Subcutaneous abdominal adipose tissue (tissue), 5 donors: ENCODE measurements at regions not wholly inside any gene's neighbourhood (a gene's known extent, or its start where the extent isn't known, plus 50 kb on each side); places are given as distances from the start of the nearest gene placed in this dataset.

Experiments used
- H3K27ac ChIP-seq: one replicate; pipeline ENCODE4 v1.7.0; 2013; ENCODE audit warnings: low read depth, mild to moderate bottlenecking, inconsistent platforms, low read length, moderate library complexity
- H3K27me3 ChIP-seq, 5 donors: one replicate each; pipeline ENCODE4 v1.7.0; 2013; ENCODE audit warnings: low read length in 5 of 5, inconsistent platforms in 1 of 5; ENCODE audit not compliant: control insufficient read depth in 5 of 5, insufficient read depth in 4 of 5
- H3K36me3 ChIP-seq, 5 donors: one replicate each; pipeline ENCODE4 v1.7.0; 2013; ENCODE audit warnings: low read length in 5 of 5; ENCODE audit not compliant: control insufficient read depth in 5 of 5, insufficient read depth in 5 of 5
- H3K4me1 ChIP-seq, 5 donors: one replicate each; pipeline ENCODE4 v1.7.0; 2013; ENCODE audit warnings: low read length in 5 of 5, mild to moderate bottlenecking in 3 of 5, moderate library complexity in 1 of 5; ENCODE audit not compliant: control insufficient read depth in 5 of 5, insufficient read depth in 5 of 5
- H3K4me3 ChIP-seq, 5 donors: one replicate each; pipeline ENCODE4 v1.7.0; 2013; ENCODE audit warnings: low read length in 5 of 5, low read depth in 1 of 5
- H3K9ac ChIP-seq, 5 donors: one replicate each; pipeline ENCODE4 v1.7.0; 2013; ENCODE audit warnings: low read length in 5 of 5, mild to moderate bottlenecking in 4 of 5, moderate library complexity in 3 of 5
- H3K9me3 ChIP-seq, 5 donors: one replicate each; pipeline ENCODE4 v1.7.0; 2013; ENCODE audit warnings: low read length in 5 of 5; ENCODE audit not compliant: control insufficient read depth in 5 of 5
- donor health status: healthy.
- donor health status: healthy.
- donor health status: healthy.
- donor health status: healthy.
- donor health status: healthy.

DNA sequence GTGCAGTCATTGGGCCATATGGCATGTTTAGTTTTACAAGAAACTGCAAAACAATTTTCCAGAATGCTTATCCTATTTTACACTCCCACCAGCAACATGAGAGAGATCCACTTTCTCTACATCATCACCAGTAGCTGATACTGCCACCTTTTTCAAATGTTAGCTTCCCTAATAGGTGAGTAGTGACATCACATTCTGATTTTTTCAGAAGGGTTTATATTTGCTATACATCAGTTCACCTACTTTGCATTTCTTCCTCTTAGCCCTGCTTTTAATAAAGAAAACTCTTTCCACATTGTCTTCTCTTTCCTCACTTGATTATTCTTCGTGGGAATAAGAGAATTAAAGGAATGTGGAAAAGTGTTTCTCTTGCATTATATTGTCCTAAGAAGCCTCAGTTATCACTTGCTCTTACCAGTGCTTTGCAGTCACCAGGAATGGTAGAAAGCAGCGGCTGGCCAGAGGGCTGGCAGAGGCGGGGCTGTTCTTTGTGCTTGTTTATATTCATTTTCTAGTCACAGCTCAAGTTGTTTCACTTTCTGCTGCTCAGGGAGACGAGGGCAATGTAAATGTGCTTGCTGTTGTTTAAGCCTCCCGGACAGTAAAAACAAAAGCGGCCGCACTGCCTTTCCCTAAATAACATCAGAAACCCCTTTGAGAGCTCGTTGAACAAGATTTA lies 164.8 kb downstream of the HSD17B3 start:
- peak overlapping the region in 4 of 5 donors; percentile 2 to 53 (median 8) for H3K4me3 ChIP-seq
- peak overlapping the region in 1 of 5 donors; percentile 1 for H3K9ac ChIP-seq

GRCh38 chr9:96135753-96136290 lies 166.2 kb downstream of the HSD17B3 start:
- peaks cover 0 to 13% (median 0%) of the 10 kb centered on the region in 5 donors for H3K9me3 ChIP-seq
- no peak overlapping the region for H3K9ac ChIP-seq
- no peak overlapping the region for H3K4me3 ChIP-seq
- H3K36me3 ChIP-seq: no peaks in the 10 kb centered on the region
- H3K27ac ChIP-seq: no peak overlapping the region
- H3K4me1 ChIP-seq: peaks cover 0 to 22% (median 9%) of the 10 kb centered on the region in 5 donors
- peaks cover 0 to 3% (median 0%) of the 10 kb centered on the region in 5 donors for H3K27me3 ChIP-seq

More for the DNA sequence above, 164.8 kb downstream of the HSD17B3 start:
- peaks cover 0 to 22% (median 9%) of the 10 kb centered on the region in 5 donors for H3K4me1 ChIP-seq
- peaks cover 0 to 5% (median 0%) of the 10 kb centered on the region in 5 donors for H3K27me3 ChIP-seq
- no peak overlapping the region for H3K27ac ChIP-seq
- H3K36me3 ChIP-seq: no peaks in the 10 kb centered on the region
- H3K9me3 ChIP-seq: peaks cover 0 to 13% (median 0%) of the 10 kb centered on the region in 5 donors

DNA sequence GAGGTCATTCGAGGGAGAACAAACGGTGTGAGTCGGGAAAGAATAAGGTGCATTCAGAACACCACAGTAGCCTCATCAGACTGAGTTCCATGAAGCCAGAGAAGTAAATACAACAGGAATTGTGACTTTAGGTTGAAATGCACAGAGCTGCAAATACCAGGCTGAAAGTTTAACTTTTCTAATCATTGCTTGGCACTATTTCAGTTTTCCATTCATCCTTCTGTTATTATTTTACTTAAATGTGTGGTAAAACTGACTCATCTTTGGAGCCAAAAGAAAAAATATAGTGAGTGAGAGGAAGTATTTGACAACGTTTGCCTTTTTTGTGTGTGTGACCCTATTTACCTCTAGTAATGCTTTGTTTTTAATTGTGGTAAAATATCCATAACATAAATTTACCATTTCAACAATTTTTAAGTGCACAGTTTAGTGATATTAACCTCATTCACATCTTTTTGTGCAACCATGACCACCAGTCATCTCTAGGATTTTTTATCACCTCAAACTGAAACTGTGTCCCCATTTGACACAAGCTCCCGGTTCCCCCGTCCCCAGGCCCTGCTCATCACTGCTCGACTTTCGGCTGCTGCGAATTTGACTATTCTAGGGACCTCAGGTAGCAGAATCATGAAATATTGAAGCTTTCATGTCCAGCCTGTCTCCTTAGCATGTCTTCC lies 166.8 kb downstream of the HSD17B3 start:
- Histone ChIP-seq H3K4me3 (no peak overlapping the region), H3K9me3 (peaks cover 0 to 13% (median 0%) of the 10 kb centered on the region in 5 donors), H3K27ac (no peak overlapping the region), H3K36me3 (no peaks in the 10 kb centered on the region), H3K9ac (no peak overlapping the region), H3K4me1 (peaks cover 0 to 19% (median 9%) of the 10 kb centered on the region in 5 donors), H3K27me3 (peaks cover 0 to 3% (median 0%) of the 10 kb centered on the region in 5 donors)

DNA sequence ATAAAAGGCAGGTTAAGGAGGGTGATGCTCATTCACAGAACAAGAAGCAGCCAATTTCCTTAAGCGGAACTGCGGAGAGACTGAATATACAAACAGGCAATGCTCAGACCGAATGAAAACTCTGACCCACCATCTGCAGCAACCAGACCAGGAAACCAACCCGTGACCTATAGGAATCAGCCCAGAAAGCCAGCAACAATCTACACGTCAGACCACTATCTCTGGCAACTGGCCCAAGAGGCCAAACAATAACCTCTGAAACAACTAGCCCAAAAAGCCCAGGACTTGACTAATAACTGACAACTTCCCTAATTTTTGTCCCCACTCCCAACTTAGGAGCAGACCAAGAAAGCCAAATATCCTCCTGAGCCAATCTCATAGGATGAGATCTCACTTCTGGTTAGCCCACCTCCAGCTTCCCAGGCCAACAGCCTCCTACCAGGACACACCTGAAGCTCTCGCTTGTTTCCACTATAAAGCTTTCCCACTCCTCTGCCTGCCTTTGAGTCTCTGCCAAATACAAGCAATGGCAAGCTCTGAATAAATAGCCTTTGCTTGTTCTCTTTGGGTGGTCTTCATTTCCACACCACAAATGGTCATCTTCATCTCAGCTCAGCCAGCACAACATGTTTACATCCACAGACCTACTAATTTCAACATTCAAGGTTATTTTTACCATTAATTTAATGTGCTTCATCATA lies 168.5 kb downstream of the HSD17B3 start:
- no peaks in the 10 kb centered on the region for H3K36me3 ChIP-seq
- peaks cover 0 to 13% (median 5%) of the 10 kb centered on the region in 5 donors for H3K4me1 ChIP-seq
- H3K27me3 ChIP-seq: peaks cover 0 to 3% (median 0%) of the 10 kb centered on the region in 5 donors
- H3K9me3 ChIP-seq: peaks cover 0 to 13% (median 0%) of the 10 kb centered on the region in 5 donors
- H3K9ac ChIP-seq: no peak overlapping the region
- H3K27ac ChIP-seq: no peak overlapping the region
- no peak overlapping the region for H3K4me3 ChIP-seq

DNA sequence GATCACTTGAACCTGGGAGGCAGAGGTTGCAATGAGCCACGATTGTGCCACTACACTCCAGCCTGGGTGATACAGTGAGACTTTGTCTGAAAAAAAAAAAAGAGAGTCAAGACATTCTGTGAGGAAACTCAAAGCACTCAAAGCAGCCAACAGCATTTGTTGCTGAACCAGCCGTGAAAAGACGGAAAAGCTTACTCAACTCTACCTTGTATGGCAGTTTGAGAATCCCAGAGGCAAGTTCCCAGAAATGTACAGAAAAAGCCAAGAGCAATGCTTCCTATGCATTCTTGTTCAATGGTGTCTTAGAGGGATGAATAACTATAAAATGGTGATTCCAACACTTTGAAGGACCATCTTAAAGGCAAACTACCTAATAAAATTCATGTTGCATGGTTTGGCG lies 170.2 kb downstream of the HSD17B3 start:
- H3K4me3 ChIP-seq: no peak overlapping the region
- H3K27me3 ChIP-seq: peaks cover 0 to 3% (median 0%) of the 10 kb centered on the region in 5 donors
- H3K4me1 ChIP-seq: peaks cover 0 to 4% (median 2%) of the 10 kb centered on the region in 5 donors
- peaks cover 0 to 8% (median 0%) of the 10 kb centered on the region in 5 donors for H3K9me3 ChIP-seq
- H3K27ac ChIP-seq: no peak overlapping the region
- H3K9ac ChIP-seq: no peak overlapping the region
- no peaks in the 10 kb centered on the region for H3K36me3 ChIP-seq

- H3K4me1 ChIP-seq: no peaks in the 10 kb centered on the region
- no peak overlapping the region for H3K9ac ChIP-seq
- H3K36me3 ChIP-seq: no peaks in the 10 kb centered on the region
- peaks cover 0 to 3% (median 0%) of the 10 kb centered on the region in 5 donors for H3K27me3 ChIP-seq
- no peak overlapping the region for H3K27ac ChIP-seq
- H3K9me3 ChIP-seq: peaks cover 0 to 8% (median 0%) of the 10 kb centered on the region in 5 donors
- H3K4me3 ChIP-seq: no peak overlapping the region
Observed at GRCh38 chr9:96130970-96131369, 171.0 kb downstream of the HSD17B3 start.

- H3K4me1 ChIP-seq: no peaks in the 10 kb centered on the region
- peaks cover 0 to 3% (median 0%) of the 10 kb centered on the region in 5 donors for H3K27me3 ChIP-seq
- no peaks in the 10 kb centered on the region for H3K36me3 ChIP-seq
- H3K9ac ChIP-seq: no peak overlapping the region
- H3K27ac ChIP-seq: no peak overlapping the region
- H3K9me3 ChIP-seq: peaks cover 0 to 8% (median 0%) of the 10 kb centered on the region in 5 donors
- no peak overlapping the region for H3K4me3 ChIP-seq
Observed at GRCh38 chr9:96129747-96130146, 172.2 kb downstream of the HSD17B3 start.

- H3K9me3 ChIP-seq: peaks cover 0 to 8% (median 0%) of the 10 kb centered on the region in 5 donors
- peaks cover 0 to 3% (median 0%) of the 10 kb centered on the region in 5 donors for H3K27me3 ChIP-seq
- no peak overlapping the region for H3K9ac ChIP-seq
- H3K4me3 ChIP-seq: no peak overlapping the region
- H3K36me3 ChIP-seq: no peaks in the 10 kb centered on the region
- no peaks in the 10 kb centered on the region for H3K4me1 ChIP-seq
- no peak overlapping the region for H3K27ac ChIP-seq
Observed at GRCh38 chr9:96128880-96129279, 173.1 kb downstream of the HSD17B3 start.

DNA sequence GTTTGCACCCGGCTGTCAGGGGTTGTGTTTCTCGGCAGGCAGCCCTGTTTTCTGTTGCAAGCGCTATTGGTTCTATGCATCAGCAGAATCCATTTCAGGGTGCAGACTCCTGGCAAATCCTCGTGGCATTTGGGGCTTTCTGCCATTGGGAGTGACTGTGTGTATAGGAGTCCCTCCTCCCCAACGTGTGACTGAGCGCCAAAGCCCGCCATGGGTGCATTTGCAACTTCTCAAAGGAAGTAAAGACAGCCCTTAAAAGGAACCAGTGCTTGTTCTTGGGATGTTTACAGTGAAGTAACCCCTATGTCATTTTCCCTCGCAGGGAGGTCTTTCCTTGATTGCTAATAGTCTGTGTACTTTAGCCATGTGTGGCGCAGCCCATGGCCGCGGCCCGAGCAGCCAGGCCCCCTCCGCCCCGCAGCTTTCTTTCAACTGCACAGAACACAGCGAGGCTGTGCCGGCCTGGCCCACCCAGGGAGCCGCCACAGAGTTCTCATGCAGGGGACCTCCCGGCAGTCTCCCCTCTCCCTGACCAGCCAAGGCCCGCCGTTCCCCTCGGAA lies 175.6 kb downstream of the HSD17B3 start:
- Histone ChIP-seq H3K4me1 (no peaks in the 10 kb centered on the region), H3K4me3 (no peak overlapping the region), H3K9me3 (no peaks in the 10 kb centered on the region), H3K9ac (no peak overlapping the region), H3K27me3 (peaks cover 0 to 3% (median 0%) of the 10 kb centered on the region in 5 donors), H3K27ac (no peak overlapping the region), H3K36me3 (no peaks in the 10 kb centered on the region)
